Osteoblast (primary cell): ENCODE measurements at regions not wholly inside any gene's neighbourhood (a gene's known extent, or its start where the extent isn't known, plus 50 kb on each side); places are given as distances from the start of the nearest gene placed in this dataset.

Source experiments
- DNase-seq: peaks from one replicate; pipeline ENCODE4 v3.0.0; 2011; ENCODE audit warnings: low spot score, mixed read lengths; ENCODE audit not compliant: insufficient read length; ENCODE audit errors: missing footprints
- H2AFZ ChIP-seq: 2 replicates; pipeline ENCODE4 v1.6.0; 2011; ENCODE audit warnings: mild to moderate bottlenecking, low read length
- H3K27ac ChIP-seq: 2 replicates; pipeline ENCODE4 v1.5.1; 2011; ENCODE audit warnings: mild to moderate bottlenecking, low read depth, low read length, moderate library complexity
- H3K27me3 ChIP-seq: 2 replicates; pipeline ENCODE4 v1.6.0; 2012; ENCODE audit warnings: mild to moderate bottlenecking, control low read depth, inconsistent platforms, low read length, moderate library complexity; ENCODE audit not compliant: insufficient read depth
- H3K36me3 ChIP-seq: 2 replicates; pipeline ENCODE4 v1.5.1; 2011; ENCODE audit warnings: mild to moderate bottlenecking, low read length, control low read depth, moderate library complexity; ENCODE audit not compliant: insufficient read depth
- H3K4me1 ChIP-seq: 2 replicates; pipeline ENCODE4 v1.5.1; 2011; ENCODE audit warnings: mild to moderate bottlenecking, low read length, control low read depth, moderate library complexity; ENCODE audit not compliant: insufficient read depth
- H3K4me2 ChIP-seq: 2 replicates; pipeline ENCODE4 v1.6.0; 2011; ENCODE audit warnings: mild to moderate bottlenecking, low read length; ENCODE audit not compliant: insufficient read depth
- H3K4me3 ChIP-seq: fragments of 200-600 bp; sonication (generic); 3 replicates; pipeline ENCODE4 v1.5.1; 2012; ENCODE audit warnings: mild to moderate bottlenecking, low read length, inconsistent platforms; ENCODE audit not compliant: insufficient read depth
- H3K79me2 ChIP-seq: 2 replicates; pipeline ENCODE4 v1.6.0; 2012; ENCODE audit warnings: mild to moderate bottlenecking, low read length, control low read depth, inconsistent platforms; ENCODE audit not compliant: insufficient read depth
- H3K9me3 ChIP-seq: 2 replicates; pipeline ENCODE4 v1.5.1; 2011; ENCODE audit warnings: low read depth, low read length, control low read depth
- H4K20me1 ChIP-seq: 2 replicates; pipeline ENCODE4 v1.6.0; 2012; ENCODE audit warnings: mild to moderate bottlenecking, low read length, control low read depth; ENCODE audit not compliant: insufficient read depth
- TF ChIP-seq, protein P1 (sequence below): IDR thresholded peaks from 2 replicates; pipeline ENCODE4 v1.5.1; 2011; ENCODE audit warnings: mild to moderate bottlenecking, low read depth, low read length, moderate library complexity; ENCODE audit errors: extremely low read depth

DNA sequence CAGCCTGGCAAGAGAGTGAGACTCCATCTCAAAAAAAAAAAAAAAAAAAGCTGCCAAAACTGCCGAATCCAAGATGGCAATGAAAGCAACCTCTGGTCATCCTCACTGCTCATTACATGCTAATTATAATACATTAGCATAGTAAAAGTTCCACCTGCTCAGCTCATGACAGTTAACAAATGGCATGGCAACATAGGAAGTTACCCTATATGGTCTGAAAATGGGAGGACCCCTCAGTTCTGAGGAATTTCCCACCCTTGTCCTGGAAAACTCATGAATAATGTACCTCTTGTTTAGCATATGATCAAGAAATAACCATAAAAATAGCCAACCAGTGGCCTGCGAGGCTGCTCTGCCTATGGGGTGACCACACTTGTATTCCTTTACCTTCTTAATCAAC lies 93.1 kb upstream of the PGBD5 start:
- no peak overlapping the region for H3K4me3 ChIP-seq
- H3K4me2 ChIP-seq = no peak overlapping the region
- H4K20me1 ChIP-seq = no peaks in the 10 kb centered on the region
- DNase-seq = no peak
- no peak overlapping the region for H3K27ac ChIP-seq
- peaks cover 11% of the 10 kb centered on the region for H3K27me3 ChIP-seq
- TF ChIP-seq, protein P1, sequence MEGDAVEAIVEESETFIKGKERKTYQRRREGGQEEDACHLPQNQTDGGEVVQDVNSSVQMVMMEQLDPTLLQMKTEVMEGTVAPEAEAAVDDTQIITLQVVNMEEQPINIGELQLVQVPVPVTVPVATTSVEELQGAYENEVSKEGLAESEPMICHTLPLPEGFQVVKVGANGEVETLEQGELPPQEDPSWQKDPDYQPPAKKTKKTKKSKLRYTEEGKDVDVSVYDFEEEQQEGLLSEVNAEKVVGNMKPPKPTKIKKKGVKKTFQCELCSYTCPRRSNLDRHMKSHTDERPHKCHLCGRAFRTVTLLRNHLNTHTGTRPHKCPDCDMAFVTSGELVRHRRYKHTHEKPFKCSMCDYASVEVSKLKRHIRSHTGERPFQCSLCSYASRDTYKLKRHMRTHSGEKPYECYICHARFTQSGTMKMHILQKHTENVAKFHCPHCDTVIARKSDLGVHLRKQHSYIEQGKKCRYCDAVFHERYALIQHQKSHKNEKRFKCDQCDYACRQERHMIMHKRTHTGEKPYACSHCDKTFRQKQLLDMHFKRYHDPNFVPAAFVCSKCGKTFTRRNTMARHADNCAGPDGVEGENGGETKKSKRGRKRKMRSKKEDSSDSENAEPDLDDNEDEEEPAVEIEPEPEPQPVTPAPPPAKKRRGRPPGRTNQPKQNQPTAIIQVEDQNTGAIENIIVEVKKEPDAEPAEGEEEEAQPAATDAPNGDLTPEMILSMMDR = no peak
- no peaks in the 10 kb centered on the region for H3K4me1 ChIP-seq
- no peaks in the 10 kb centered on the region for H3K9me3 ChIP-seq
- no peaks in the 10 kb centered on the region for H3K79me2 ChIP-seq
- H2AFZ ChIP-seq = no peak overlapping the region
- no peaks in the 10 kb centered on the region for H3K36me3 ChIP-seq

DNA sequence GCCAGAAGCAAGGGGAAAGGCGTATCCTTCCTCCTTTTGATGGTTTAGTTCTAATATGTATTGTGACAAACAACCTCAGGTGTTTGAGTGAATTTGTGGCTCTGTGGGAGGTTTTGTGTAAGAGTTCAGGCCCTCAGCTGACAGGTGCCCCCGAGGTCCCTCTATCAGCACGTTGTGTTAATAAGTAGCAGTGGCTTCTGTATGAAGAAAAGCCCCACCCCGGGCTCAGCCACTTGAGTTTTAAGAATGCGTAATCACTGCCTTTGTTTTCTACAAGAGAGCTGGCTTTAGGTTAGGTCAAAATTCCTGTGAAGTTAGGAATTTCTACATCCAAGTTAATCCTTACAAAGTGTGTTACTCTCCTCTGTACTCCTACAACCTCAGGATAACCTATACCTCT lies 92.4 kb upstream of the PGBD5 start:
- H3K36me3 ChIP-seq = no peaks in the 10 kb centered on the region
- TF ChIP-seq, protein P1 = no peak

DNA sequence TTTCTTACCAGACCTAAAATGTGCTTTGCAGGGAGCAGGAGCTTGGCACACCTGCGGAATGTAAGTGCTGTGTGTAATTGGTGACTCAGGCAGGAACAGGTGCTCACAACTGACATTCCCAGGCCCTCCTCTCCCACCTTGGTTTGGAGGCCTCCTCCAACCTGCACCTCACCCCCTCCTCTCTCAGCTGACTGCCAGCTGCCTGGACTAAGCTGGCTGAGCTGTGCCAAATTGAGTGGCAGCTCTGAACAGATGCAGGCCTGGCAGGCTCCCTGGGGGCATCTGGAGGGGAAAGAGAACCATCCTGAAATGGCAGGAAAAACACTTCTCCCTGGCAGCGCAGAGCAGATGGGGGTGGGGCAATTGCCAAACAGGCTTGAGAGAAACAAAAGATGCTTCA lies 91.7 kb upstream of the PGBD5 start:
- Histone ChIP-seq H3K27me3 (peaks cover 15% of the 10 kb centered on the region), H3K36me3 (no peaks in the 10 kb centered on the region), H4K20me1 (no peaks in the 10 kb centered on the region), H3K79me2 (no peaks in the 10 kb centered on the region), H3K9me3 (no peaks in the 10 kb centered on the region), H2AFZ (no peak overlapping the region), H3K4me2 (no peak overlapping the region), H3K27ac (no peak overlapping the region), H3K4me3 (no peak overlapping the region), H3K4me1 (no peaks in the 10 kb centered on the region)
- TF ChIP-seq, protein P1 = no peak
- DNase-seq = no peak

More for the DNA sequence above, 92.4 kb upstream of the PGBD5 start:
- Histone ChIP-seq H3K4me3 (no peak overlapping the region), H3K4me2 (no peak overlapping the region), H3K4me1 (no peaks in the 10 kb centered on the region), H4K20me1 (no peaks in the 10 kb centered on the region), H3K79me2 (no peaks in the 10 kb centered on the region), H3K27me3 (peaks cover 11% of the 10 kb centered on the region), H2AFZ (no peak overlapping the region), H3K9me3 (no peaks in the 10 kb centered on the region), H3K27ac (no peak overlapping the region)
- DNase-seq = no peak

DNA sequence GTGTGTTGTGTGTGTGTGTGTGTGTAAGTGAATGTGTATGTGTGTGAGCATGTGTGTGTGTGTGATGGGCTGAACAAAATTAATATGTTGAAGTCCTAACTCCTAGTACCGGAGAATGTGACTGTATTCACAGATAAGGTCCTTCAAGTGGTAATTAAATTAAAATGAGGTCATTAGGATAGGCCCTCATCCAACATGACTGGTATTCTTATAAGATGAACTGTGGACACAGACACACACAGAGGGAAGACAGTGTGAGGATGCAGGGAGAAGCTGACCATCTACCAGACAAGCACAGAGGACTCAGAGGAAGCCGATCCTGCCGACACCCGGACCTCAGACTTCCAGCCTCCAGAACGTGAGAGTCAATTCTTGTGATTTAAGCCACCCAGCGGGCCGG lies 91.2 kb upstream of the PGBD5 start:
- peaks cover 17% of the 10 kb centered on the region for H3K27me3 ChIP-seq

More for the DNA sequence above, 91.2 kb upstream of the PGBD5 start:
- Histone ChIP-seq H3K4me3 (no peak overlapping the region), H3K79me2 (no peaks in the 10 kb centered on the region), H3K4me1 (no peaks in the 10 kb centered on the region), H3K4me2 (no peak overlapping the region), H2AFZ (no peak overlapping the region), H3K27ac (no peak overlapping the region), H4K20me1 (no peaks in the 10 kb centered on the region), H3K9me3 (no peaks in the 10 kb centered on the region), H3K36me3 (no peaks in the 10 kb centered on the region)
- TF ChIP-seq, protein P1 = no peak
- no peak for DNase-seq
